SK-N-MC (cell line): ENCODE measurements at regions not wholly inside any gene's neighbourhood (a gene's known extent, or its start where the extent isn't known, plus 50 kb on each side); places are given as distances from the start of the nearest gene placed in this dataset.

Experiments
- EZH2 ChIP-seq: fragments of 200-600 bp; sonication (generic); IDR thresholded peaks from one replicate; pipeline ENCODE4 v1.6.1; 2017; ENCODE audit warnings: antibody characterized with exemption
- FOXP2 ChIP-seq: optimal IDR thresholded peaks from 2 replicates; pipeline ENCODE3; 2011; ENCODE audit warnings: mild to moderate bottlenecking, moderate library complexity; ENCODE audit not compliant: insufficient read depth; ENCODE audit errors: extremely low read length, control extremely low read depth
- POLR2AphosphoS5 ChIP-seq: IDR thresholded peaks from 2 replicates; pipeline ENCODE4 v1.6.1; 2012; ENCODE audit warnings: mild to moderate bottlenecking, low read depth, low read length, borderline replicate concordance

DNA sequence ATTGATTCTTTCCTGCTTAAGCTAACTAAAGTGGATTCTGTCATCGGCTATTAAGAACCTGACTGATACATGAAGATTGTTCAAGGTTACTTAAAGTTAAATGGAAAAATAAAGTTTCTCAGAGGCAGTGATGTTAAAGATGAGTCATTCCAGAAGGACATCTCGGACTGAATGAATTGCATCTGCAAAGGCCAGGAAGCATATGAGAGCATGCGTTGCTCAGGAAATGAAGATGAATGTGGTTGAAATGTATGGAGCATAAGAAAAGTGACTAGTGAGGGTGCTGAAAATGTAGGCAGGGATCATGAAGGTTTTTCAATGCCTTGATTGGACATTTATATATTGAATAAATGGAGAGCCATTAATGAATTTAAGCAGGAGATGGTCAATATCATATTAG, 133.9 kb upstream of the GHITM start:
- TF ChIP-seq EZH2, result no peak
- no peak for TF ChIP-seq FOXP2
- no peak for TF ChIP-seq POLR2AphosphoS5
